HL-60 (cell line): ENCODE measurements at regions not wholly inside any gene's neighbourhood (a gene's known extent, or its start where the extent isn't known, plus 50 kb on each side); places are given as distances from the start of the nearest gene placed in this dataset.

ENCODE experiments used
- DNase-seq, 2 experiments: peaks; one replicate each; pipeline ENCODE4 v3.0.0-alpha.2; 2010 to 2020; ENCODE audit warnings: low read depth in 1 of 2, low spot score in 1 of 2
- H3K27ac ChIP-seq: fragments of 250-450 bp; sonication (Bioruptor Pico); replicated peaks from 2 replicates; pipeline ENCODE4 v1.5.1; 2020; ENCODE audit warnings: mild to moderate bottlenecking, moderate library complexity
- H3K27me3 ChIP-seq: fragments of 250-450 bp; sonication (Bioruptor Pico); 2 replicates; pipeline ENCODE4 v1.5.1; 2021; ENCODE audit warnings: mild to moderate bottlenecking, moderate library complexity; ENCODE audit not compliant: insufficient read depth, poor library complexity, severe bottlenecking
- H3K4me3 ChIP-seq: replicated peaks from 2 replicates; pipeline ENCODE4 v1.5.1; 2011; ENCODE audit warnings: mild to moderate bottlenecking, control low read depth, low read length; ENCODE audit not compliant: insufficient read depth
- CTCF ChIP-seq: IDR thresholded peaks from one replicate; pipeline ENCODE4 v1.5.1; 2011; ENCODE audit warnings: low read length, control low read depth, inconsistent platforms; ENCODE audit not compliant: insufficient read depth
- GABPA ChIP-seq: IDR thresholded peaks from 2 replicates; pipeline ENCODE4 v1.6.1; 2012; ENCODE audit warnings: low read depth
- POLR2AphosphoS5 ChIP-seq: IDR thresholded peaks from 2 replicates; pipeline ENCODE4 v1.6.1; 2012; ENCODE audit warnings: low read depth
- SPI1 ChIP-seq: IDR thresholded peaks from 2 replicates; pipeline ENCODE4 v1.6.1; 2012; ENCODE audit warnings: low read depth, mild to moderate bottlenecking, borderline replicate concordance
- TF ChIP-seq, protein P1 (sequence below): IDR thresholded peaks from 2 replicates; pipeline ENCODE4 v1.6.1; 2012; ENCODE audit warnings: low read depth; ENCODE audit not compliant: insufficient replicate concordance

- Histone ChIP-seq H3K27ac (no peak overlapping the region), H3K27me3 (no peaks in the 10 kb centered on the region), H3K4me3 (no peak overlapping the region)
- DNase-seq: no peak
- TF ChIP-seq GABPA: no peak
- no peak for TF ChIP-seq CTCF
- TF ChIP-seq, protein P1, sequence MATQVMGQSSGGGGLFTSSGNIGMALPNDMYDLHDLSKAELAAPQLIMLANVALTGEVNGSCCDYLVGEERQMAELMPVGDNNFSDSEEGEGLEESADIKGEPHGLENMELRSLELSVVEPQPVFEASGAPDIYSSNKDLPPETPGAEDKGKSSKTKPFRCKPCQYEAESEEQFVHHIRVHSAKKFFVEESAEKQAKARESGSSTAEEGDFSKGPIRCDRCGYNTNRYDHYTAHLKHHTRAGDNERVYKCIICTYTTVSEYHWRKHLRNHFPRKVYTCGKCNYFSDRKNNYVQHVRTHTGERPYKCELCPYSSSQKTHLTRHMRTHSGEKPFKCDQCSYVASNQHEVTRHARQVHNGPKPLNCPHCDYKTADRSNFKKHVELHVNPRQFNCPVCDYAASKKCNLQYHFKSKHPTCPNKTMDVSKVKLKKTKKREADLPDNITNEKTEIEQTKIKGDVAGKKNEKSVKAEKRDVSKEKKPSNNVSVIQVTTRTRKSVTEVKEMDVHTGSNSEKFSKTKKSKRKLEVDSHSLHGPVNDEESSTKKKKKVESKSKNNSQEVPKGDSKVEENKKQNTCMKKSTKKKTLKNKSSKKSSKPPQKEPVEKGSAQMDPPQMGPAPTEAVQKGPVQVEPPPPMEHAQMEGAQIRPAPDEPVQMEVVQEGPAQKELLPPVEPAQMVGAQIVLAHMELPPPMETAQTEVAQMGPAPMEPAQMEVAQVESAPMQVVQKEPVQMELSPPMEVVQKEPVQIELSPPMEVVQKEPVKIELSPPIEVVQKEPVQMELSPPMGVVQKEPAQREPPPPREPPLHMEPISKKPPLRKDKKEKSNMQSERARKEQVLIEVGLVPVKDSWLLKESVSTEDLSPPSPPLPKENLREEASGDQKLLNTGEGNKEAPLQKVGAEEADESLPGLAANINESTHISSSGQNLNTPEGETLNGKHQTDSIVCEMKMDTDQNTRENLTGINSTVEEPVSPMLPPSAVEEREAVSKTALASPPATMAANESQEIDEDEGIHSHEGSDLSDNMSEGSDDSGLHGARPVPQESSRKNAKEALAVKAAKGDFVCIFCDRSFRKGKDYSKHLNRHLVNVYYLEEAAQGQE: no peak
- no peak for TF ChIP-seq SPI1
- TF ChIP-seq POLR2AphosphoS5: no peak
Measured at GRCh38 chr13:61994174-61994573, 578.5 kb upstream of the PCDH20 start.

DNA sequence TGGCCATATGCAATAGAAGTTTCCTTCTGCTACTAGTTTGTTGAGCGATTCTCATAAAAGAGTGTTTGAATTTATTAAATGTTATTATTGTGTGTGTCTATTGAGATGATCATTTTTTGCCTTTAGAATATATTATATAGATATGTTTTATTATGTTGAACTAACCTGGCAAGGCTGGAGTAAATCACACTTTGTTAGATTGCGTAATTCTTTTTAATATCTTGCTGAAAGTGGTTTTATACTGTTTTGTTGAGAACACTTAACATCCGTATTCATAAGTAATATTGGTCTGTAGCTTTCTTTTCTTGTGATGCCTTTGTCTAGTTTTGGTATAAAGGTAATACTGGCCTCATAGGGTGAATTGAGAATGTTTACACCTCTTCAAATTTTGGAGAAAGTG, 574.3 kb upstream of the PCDH20 start:
- Histone ChIP-seq H3K27ac (no peak overlapping the region), H3K27me3 (no peaks in the 10 kb centered on the region), H3K4me3 (no peak overlapping the region)
- TF ChIP-seq POLR2AphosphoS5 (no peak), CTCF (no peak), GABPA (no peak)
- TF ChIP-seq, protein P1: no peak
- DNase-seq: no peak

GRCh38 chr13:61988810-61989209, 573.2 kb upstream of the PCDH20 start:
- H3K27me3 ChIP-seq: no peaks in the 10 kb centered on the region
- no peak for TF ChIP-seq GABPA
- TF ChIP-seq SPI1: no peak
- TF ChIP-seq, protein P1: no peak
- H3K4me3 ChIP-seq: no peak overlapping the region
- DNase-seq: no peak
- H3K27ac ChIP-seq: no peak overlapping the region

GRCh38 chr13:61975001-61975400, 559.4 kb upstream of the PCDH20 start:
- no peak for DNase-seq
- Histone ChIP-seq H3K4me3 (no peak overlapping the region), H3K27ac (no peak overlapping the region), H3K27me3 (no peaks in the 10 kb centered on the region)
- no peak for TF ChIP-seq POLR2AphosphoS5
- no peak for TF ChIP-seq CTCF
- TF ChIP-seq SPI1: no peak
- TF ChIP-seq, protein P1: no peak
- no peak for TF ChIP-seq GABPA
